Urothelium cell line (cell line): ENCODE measurements at regions not wholly inside any gene's neighbourhood (a gene's known extent, or its start where the extent isn't known, plus 50 kb on each side); places are given as distances from the start of the nearest gene placed in this dataset.
A peak's percentile ranks its signal among the peaks of the same experiment; 100 is the strongest.

ENCODE experiments used
- DNase-seq: peaks from one replicate; pipeline ENCODE4 v3.0.0; 2011; ENCODE audit warnings: low spot score, mixed read lengths
- FAIRE-seq: peaks from 2 replicates; lab custom pipeline; 2011; peaks lifted over from hg19 to GRCh38; lab: Jason Lieb, UNC

DNA sequence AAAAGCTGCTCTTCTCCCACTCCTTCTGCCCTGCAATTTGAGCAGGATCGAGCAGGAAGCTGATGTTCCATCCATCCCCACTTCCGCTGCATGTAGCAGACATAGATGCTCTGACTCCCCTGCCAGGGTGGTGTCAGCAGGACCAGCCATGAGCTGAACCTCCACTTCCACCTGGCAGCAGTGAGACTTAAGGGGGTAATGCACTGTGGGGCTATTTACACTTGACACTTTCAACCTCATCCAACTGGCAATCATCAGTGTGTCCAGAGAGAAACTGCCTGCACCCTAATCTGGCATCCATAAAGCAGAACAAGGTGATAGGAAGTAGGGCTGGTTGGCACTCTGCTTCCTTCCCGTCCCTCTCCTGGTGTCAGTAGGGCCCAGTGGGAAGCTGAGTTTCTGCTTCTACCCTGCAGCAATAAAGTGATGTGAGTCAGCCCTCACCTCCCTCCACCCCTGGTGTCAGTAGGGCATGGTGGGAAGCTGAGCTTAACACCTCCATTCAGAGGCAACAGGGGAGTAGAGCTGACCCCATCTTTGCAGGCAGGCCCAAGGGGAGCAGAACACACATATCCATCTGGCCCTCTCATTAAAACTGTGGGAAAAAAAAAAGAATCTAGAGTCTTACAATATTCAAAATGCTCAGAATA lies 272.3 kb downstream of the PTPRU start:
- FAIRE-seq = no peak
- DNase-seq = no peak

DNA sequence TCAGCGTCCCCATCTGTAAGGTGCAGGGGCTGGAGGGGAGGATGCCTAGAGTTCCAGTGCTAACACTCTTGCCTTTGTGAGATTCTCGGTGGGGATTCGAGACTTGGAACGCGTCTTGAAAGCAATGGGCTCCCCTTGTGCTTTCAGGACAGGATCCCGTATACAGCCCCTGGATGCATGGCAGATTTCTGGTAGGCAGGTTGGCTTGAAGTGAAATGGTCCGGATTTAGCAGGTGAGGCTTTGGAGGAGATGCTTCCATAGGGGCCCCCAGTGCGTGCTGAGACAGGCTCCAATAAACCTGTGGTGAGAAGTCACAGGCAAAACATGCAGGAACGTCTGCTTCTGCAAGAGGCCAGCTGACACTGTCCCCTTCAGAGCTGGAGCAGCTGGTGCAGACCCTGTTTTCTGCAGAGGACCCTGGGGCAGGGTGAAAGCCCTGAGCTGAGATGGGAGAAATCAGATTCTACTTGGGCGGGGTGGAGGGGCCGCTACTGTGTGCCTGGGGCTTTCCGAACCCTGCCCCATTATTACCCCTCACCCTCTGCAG lies 270.4 kb downstream of the PTPRU start:
- DNase-seq (no peak), FAIRE-seq (no peak)

DNA sequence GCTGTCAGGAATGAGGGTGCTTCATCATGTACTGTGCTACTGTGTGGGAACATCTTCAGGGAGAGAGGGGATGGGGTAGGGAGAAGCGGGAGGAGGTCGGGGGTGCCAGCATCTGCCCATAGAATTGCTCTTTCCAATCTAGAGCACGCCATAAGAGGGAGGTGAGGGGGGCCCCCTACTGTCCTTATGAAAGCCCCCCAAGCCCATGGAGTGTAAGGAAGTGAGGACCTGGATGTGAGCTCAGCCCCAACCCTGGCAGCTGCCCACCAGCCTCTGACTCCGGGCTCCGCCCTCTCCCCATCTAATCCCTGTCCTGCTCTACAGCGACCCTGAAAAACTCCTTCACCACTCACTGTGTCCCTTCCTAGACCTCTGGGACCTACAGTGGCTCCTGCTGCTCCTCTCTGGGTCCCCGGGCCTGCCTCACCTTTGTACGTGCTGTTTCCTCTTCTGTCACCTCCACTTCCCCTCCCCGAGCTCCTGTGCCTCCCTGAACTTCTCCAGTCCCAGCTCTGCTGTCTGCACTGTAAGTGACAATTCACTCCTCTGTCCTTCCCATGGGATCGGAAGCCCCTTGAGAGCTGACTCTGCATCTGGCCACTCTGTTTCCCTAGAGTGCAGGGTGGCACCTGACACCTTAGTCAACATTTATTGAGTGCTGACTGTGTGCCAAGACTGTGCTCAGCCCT lies 269.4 kb downstream of the PTPRU start:
- DNase-seq = no peak
- FAIRE-seq = no peak

DNA sequence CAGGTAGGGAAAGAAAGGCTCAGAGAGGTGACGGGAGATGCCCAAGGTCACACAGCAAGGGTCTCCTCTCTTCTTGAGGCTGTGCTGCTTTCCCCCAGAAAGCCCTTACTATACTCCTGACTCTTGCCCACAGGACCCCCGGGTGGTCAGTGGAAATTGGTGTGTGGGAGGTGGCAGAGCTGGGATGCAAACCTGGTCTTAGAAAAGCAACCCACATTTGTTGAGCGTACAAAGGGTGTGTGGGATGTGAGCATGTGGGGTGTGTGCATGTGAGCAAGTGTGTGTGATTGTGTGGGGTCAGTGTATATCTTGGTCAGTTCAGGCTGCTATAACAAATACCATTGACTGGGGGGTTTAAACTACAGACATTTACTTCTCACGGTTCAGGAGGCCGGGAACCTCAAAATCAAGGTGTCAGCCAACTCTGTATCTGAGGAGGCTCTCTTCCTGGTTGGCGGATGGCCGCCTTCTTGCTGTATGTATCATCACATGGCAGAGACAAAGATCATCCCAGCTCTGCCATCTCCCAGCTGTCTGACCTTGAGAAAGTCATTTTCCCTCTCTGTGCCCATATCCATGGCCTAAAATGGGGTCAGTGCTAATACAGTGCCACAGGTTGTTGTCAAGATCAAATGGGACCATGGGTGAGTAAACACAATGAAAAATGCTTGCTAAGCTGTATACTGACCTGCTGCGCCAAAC lies 268.5 kb downstream of the PTPRU start:
- no peak for DNase-seq
- FAIRE-seq = no peak

DNA sequence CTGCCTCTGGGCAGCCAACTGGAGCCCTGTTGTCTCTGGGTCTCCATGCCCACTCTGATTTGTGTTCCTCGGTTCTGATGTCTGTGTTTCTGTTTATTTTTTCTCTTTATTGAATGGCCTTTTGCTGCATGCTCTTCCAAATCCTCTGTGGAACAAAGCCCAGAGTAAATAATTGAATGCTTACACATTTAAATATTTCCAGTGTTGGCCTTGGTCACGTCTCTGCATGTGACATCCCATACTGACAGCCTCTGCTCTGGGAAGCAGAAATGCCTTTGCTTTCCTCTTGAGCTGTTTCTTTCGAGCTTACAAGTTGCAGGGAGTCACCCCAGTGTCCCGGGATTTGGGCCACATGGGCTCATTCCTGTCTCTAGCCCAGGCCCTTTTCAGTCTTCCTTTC lies 267.9 kb downstream of the PTPRU start:
- no peak for FAIRE-seq
- DNase-seq = no peak

DNA sequence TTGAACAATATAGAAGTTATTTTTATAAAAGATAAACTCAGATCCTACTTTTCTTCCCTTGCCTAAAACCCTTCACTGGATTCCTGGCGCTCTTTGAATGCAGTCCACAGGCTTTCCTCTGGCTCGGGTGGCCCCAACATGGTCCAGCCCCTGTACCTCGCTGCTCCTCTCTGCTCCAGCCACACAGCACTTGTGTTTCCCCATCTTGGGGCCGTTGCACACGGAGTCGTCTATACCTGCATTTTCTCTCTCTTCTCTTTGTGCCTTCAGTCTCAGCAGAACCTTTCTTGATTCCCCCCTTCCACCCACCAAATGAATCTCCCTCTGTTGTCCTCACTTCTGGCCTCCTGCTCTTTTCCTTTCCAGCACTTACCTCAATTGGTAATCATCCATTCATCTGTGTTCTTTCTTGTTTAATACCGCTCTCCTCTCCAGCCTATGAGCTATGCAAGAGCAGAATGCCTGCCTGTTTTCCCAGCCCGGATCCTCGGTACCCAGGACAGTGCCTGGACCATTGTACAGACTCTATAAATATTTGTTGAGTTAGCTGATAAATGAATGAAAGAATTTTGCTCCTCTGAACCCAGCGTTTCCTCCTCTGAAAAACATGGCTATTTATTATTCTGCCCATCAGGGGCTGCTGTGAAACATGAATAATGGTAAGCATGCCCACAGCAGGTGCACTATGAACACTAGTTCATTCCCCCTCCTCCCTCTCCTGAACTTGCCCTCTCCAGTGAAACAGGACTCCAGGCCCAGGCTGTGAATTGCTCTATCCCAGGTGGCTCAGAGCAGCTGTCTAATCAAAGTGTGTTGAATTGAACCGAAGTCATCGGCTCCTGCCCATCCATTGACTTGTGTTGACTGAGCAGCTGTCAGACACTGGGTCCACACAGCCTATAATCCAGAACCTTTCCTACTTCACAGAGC lies 266.9 kb downstream of the PTPRU start:
- no peak for DNase-seq
- no peak for FAIRE-seq

DNA sequence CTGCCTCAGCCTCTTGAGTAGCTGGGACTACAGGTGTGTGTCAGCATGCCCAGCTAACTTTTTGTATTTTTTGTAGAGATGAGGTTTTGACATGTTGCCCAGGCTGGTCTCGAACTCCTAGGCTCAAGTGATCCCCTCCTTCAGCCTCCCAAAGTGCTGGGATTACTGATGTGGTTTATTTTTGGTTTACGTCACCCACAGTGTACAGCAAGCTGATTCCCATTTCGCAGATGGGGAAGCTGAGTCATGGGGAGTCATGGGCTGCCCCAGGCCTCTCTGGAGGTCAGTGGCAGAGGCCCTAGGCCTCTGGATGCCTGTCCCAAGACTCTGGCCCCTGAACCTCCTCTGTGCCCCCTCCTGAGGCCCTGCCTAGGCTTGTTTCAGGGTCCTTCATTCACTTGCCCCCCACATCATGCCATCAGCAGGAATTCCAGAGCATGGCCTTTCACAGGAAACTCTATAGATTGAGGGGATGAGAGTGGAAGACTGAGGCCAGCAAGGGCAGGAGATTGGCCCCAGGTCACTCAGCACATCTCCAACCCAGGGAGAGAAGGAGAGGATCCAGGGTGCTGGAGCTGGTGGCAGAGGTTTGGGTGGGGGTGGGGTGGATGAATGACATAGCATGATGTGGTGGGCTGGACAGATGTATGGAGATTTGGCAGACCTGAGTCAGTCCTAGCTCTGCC lies 266.0 kb downstream of the PTPRU start:
- DNase-seq = no peak
- no peak for FAIRE-seq

DNA sequence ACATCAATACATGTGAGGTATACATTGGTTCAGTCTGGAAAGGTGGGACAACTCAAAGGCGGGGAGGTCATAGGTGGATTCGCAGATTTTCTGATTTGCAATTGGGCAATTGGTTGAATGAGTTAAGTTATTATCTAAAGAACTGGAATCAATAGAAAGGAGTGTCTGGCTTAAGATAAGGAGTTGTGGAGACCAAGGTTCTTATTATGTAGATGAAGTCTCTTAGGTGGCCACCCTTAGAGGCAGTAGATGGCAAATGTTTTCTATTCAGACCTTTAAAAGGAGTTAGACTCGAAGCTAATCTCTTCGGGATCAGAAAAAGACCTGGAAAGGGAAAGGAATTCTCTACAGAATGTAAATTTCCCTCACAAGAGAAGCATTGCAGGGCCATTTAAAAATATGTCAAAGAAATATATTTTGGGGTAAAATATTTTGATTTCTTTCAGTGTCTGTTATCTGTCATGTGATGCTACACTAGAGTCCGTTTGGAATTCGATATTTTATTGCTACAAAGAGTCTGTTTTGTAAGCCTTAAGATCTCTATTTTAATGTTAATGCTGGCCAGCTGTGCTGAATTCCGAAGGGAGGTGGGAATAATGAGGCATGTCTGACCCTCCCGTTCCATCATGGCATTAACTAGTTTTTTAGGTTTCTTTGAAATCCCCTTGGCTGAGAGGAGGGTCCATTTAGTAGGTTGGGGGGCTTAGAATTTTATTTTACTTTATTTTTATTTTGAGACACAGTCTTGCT lies 265.1 kb downstream of the PTPRU start:
- FAIRE-seq = no peak

DNA sequence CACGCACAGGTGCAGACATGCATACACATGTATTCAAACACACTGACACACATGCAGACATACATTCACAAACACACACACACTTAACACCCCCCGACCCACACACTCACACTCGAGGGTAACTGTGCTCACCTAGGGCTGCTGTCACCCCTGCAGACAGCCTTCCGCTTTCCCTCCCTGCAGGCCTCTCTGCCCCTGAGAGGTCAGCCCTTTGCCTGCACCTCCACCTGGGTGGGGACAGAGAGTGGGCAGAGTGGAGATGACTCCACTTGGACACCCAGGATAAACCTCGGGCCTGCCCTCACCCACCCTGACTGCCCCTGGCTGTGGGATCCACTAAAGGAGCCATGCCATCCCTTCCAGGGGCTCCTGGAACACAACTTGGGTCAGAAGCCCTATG lies 264.3 kb downstream of the PTPRU start:
- no peak for FAIRE-seq
- DNase-seq = no peak

More for the DNA sequence above, 265.1 kb downstream of the PTPRU start:
- DNase-seq = no peak

DNA sequence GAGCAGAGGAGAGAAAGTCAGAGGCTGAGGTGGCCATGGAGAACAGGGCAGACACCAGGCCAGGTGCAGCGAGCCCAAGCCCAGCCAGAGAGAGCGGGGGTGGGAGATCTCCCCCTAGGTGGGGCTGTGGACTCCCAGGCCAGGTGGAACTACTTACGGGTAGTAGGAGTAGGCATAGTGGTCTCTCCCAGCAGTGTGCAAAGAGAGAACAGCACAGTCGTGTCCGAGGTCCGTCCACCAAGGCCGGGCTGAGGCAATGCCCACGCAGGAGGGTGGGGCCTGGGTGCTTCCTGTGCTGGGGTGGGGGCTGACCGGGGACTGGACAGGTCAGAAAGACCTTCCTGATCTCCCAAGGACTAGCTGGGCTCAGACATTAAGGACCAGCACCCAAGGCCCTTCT lies 263.7 kb downstream of the PTPRU start:
- no peak for DNase-seq
- no peak for FAIRE-seq

DNA sequence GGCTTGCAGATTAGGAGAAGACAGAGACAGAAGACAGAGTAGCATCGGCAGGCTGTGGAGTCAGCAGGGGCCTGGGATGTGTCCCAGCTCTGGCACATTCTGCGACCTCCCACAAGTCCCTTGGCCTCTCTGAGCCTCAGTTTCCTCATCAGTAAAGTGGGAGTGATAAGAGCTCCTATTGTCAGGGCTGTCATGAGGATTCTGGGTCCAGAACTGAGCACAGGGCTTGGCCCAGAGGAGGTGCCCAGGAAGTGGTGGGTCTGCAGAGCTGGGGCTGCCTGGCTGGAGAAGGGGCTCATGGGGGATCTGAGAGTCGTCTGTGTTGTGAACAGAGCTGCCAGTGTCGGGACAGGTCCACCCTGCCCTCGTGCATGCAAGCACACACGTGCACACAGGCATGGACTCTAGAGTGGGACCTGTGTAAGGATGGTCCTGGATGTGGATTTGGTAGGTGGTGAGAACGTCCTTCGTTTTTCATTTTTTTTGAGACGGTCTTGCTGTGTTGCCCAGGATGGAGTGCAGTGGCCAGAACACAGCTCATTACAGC lies 262.9 kb downstream of the PTPRU start:
- DNase-seq = no peak
- FAIRE-seq = no peak

DNA sequence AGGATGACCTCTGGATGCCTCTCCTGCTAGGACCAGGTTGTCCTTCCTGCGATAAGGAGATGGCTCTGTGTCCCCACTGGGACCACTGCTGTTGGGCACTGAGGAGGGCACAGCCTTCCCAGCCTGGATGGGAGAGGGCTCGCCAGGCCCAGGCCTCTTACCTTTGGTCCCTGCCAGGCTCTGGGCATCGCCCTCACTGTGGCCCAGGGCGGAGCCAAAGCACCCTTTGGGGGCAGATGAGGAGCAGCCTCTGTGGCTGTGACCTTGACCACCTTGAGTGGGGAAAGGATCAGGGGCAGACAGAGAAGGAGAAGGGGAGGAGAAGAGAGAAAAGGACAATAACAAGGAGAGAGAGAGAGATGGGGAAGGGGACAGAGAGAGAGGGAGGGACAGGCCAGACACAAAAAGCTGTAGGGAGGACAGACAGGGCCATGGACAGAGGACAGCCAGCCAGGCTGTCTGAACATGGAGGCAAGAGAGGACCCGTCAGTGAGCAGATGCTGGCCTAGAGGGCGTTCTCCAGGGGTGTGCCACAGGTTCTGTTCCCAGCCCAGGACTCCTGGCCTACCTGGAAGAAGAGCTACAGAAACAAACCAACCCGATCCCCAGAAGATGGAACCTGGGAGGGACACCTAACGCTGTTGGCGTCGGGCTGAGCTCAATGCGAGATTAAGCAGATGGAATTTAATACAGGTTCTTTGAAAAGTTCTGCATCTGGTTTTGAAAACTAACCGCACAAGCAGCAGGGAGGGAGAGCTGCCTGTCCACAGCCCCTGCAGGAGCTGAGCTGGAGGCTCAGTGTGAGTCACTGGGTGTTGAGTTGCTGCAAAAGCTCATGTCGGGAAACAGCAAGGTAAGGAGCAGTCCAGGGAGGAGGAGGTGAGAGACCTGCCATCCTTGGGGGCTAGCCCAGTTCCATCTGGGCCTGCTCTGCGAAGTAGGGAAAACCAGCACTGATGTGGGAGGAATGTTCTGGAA lies 262.1 kb downstream of the PTPRU start:
- FAIRE-seq = peak; percentile 68
- DNase-seq = no peak

DNA sequence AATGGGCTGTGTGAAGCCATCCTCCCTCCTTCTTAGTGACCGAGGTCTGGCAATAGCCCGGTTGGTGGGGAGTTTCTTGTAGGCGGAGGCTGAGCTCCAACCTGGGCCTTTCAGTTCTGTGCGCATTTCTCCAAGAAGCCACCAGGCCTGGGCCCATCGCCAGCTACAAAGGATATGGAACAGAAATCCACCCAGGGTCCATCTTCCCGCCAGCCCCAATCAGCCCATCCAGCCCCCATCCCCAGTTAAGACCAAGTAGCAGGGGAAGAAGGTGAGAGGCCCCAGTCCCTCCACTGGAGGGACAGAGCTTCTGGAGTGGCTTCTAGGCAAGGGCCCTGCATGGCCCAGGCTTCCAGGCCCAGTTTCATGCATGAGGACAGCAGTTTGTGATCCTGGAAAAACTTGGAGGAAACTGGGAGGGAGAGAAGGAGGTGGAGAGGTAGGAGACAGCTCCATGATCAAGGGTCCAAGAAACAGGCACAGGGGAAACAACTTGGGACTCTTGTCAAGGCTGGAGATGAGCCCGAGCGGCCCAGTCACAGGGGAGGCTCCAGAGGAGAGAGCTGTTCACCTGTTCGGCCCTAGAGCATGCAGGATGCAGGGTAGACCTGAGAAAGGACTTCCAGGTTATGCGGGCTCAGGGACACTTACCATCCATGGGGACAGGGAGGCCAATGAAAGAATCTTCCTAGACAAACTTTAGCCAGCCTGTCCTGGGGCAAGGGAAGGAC lies 261.2 kb downstream of the PTPRU start:
- FAIRE-seq (no peak), DNase-seq (no peak)

DNA sequence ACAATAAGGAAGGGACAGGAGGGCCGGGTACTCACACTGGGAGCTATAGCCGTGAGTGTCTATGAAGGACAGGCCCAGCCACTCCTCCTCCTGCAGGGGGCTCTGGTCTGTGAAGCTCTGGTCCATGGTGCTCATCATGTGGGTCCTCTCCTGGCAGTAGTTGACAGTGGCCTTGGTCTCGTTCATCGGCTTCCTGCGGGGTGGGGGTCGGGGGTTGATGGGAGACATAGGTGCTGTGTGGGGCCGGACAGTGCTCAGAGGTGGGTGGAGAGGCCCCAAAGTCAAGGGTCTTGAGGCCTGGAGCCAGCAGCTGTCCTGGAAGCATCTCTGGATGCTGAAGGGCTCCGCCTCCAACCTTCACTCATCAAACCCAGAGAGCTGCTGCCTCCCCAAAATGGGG lies 260.4 kb downstream of the PTPRU start:
- no peak for FAIRE-seq
- no peak for DNase-seq

DNA sequence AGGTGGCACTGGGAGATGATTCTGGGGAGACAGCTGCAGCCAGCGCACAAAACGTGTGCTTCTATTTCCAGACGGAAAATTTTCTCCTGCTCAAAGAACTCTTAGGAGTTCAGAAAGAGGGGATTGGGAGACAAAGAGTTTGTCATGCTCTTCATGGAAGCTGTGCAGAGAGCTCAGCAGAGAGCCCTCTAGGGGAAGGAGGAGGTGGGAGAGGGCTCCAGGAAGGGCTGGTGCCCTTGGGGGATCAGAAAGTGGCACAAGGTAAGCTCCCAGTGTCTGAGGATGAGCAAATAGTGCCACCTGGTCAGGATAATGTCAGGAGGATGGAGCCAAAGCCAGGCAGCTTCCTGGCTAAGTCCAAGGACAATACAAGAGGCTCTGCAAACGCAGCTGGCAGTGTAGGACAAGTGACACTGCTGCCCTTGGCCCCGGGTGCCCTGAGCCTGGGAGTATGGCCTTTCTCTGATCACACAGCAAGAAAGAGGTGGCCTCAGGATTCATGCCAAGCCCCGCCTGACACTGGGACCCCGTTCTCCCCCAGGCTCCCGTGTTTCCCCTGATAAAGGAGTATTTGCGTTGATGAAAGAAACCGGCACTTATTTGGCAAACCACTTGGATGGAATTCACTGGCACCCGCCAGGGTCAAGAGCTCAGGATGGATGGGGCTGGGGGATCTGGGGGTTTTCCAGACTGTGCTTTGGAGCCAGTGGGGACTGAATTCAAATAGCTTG lies 254.0 kb downstream of the PTPRU start:
- FAIRE-seq (no peak), DNase-seq (no peak)

DNA sequence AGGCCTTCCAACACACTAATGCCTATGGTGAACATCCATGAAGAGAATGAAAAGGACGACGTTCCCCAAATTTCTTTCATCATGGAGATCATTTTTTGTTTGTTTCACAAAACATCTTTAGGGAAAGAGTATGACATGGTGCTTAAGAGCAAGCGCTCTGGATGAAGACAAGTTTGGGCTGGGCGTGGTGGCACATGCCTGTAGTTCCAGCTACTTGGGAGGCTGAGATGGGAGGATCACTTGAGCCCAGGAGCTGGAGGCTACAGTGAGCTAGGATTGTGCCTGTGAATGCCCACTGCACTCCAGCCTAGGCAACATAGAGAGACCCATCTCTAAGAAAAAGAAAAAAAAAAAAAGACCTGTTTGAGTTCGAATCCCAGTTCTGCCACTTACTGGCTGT lies 253.1 kb downstream of the PTPRU start:
- FAIRE-seq (no peak), DNase-seq (no peak)

DNA sequence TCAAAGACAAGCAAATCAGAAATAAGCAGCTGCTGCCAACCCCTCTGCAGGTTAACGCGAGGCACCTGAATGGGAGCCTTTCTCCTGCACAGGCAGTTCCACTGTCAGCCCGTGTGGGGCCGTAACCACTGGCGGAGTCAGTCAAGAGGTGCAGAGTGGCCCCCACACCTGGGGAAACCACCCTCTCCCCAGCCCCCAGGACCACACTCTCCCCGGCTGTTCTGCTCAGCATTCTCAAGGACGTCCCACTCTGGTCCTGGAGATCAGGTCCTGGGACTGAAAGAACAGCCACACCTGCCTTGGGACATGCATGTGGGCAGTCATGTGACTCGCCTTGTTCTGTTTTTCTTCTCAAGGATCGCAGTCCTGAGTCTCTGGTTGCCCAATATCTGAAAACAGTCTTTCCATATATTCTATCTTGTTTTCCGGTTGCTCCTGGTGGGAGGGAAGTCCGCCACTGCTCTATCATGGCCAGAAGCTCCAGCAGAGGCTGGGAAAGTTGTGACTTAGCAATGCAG lies 252.5 kb downstream of the PTPRU start:
- FAIRE-seq = no peak
- no peak for DNase-seq
